Mesothelial cell of epicardium (in vitro differentiated cells): ENCODE measurements at regions not wholly inside any gene's neighbourhood (a gene's known extent, or its start where the extent isn't known, plus 50 kb on each side); places are given as distances from the start of the nearest gene placed in this dataset.

Experiments used
- DNase-seq, 2 experiments: peaks; one replicate each; pipeline ENCODE4 v3.0.0; 2021; ENCODE audit warnings: low spot score in 2 of 2; ENCODE audit not compliant: unreplicated experiment in 2 of 2
- H3K27ac Mint-ChIP-seq: 2 replicates; pipeline ENCODE4 v1.8.0; 2021; ENCODE audit warnings: mixed read lengths
- H3K27me3 Mint-ChIP-seq: 2 replicates; pipeline ENCODE4 v1.8.0; 2021; ENCODE audit warnings: low read depth, mixed read lengths
- H3K36me3 Mint-ChIP-seq: 2 replicates; pipeline ENCODE4 v1.8.0; 2021; ENCODE audit warnings: mixed read lengths
- H3K4me1 Mint-ChIP-seq: 2 replicates; pipeline ENCODE4 v1.8.0; 2021; ENCODE audit warnings: mixed read lengths
- H3K4me3 Mint-ChIP-seq: 2 replicates; pipeline ENCODE4 v1.8.0; 2021; ENCODE audit warnings: mild to moderate bottlenecking, moderate library complexity, mixed read lengths
- H3K9me3 Mint-ChIP-seq: 2 replicates; pipeline ENCODE4 v1.8.0; 2021; ENCODE audit warnings: mixed read lengths
- TF ChIP-seq, protein P1 (sequence below): fragments of 200-600 bp; sonication (generic); IDR thresholded peaks from one replicate; pipeline ENCODE4 v1.5.0; 2021; ENCODE audit warnings: antibody characterized with exemption; ENCODE audit not compliant: unreplicated experiment

DNA sequence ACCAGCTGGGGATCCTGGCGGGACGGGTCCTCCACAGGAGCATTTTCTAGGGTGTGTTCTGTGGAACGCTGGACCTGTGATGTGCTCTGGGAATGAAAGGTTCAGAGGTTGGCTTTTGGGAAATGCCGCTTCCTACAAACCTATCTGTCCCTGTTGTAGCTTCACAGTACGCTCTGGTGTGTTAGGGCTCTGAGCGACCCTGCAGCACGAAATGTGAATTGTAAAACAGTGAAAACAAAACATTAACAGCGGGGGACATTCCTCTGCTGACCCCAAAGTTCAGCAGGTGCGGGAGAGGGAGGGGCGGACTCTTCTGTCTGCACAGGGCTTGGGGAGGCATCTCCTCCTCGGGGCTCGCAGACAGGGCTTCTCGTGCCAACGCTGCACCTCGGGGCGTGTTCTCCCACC lies 155.9 kb downstream of the NRN1 start:
- no peak for DNase-seq
- H3K27ac Mint-ChIP-seq = no peak overlapping the region
- peaks cover 94% of the 10 kb centered on the region for H3K27me3 Mint-ChIP-seq
- peaks cover 6% of the 10 kb centered on the region for H3K4me1 Mint-ChIP-seq
- TF ChIP-seq, protein P1, sequence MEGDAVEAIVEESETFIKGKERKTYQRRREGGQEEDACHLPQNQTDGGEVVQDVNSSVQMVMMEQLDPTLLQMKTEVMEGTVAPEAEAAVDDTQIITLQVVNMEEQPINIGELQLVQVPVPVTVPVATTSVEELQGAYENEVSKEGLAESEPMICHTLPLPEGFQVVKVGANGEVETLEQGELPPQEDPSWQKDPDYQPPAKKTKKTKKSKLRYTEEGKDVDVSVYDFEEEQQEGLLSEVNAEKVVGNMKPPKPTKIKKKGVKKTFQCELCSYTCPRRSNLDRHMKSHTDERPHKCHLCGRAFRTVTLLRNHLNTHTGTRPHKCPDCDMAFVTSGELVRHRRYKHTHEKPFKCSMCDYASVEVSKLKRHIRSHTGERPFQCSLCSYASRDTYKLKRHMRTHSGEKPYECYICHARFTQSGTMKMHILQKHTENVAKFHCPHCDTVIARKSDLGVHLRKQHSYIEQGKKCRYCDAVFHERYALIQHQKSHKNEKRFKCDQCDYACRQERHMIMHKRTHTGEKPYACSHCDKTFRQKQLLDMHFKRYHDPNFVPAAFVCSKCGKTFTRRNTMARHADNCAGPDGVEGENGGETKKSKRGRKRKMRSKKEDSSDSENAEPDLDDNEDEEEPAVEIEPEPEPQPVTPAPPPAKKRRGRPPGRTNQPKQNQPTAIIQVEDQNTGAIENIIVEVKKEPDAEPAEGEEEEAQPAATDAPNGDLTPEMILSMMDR = no peak
- H3K36me3 Mint-ChIP-seq = no peaks in the 10 kb centered on the region
- peaks cover 4% of the 10 kb centered on the region for H3K9me3 Mint-ChIP-seq
- H3K4me3 Mint-ChIP-seq = peak overlapping the region; percentile 58

DNA sequence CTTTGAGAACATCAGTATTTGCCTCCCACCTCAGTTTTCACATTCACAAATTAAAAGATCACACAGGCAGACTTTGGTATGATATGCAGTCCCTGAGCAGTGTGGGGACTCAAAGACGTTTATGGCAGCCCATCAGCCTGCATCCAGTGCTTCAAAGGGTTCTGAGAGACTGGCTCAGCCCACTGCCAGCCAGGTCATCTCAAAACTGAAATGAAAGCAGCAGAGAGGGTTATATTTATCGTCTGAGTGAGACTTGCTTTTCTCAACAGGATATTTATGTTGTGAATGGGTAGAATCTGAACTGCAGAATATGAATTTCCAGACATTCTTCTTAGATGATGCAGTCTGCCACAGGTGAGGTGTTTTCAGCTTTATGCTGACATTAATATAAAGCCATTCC lies 159.8 kb downstream of the NRN1 start:
- H3K4me3 Mint-ChIP-seq = no peak overlapping the region
- no peak overlapping the region for H3K27ac Mint-ChIP-seq
- TF ChIP-seq, protein P1 = no peak
- peaks cover 95% of the 10 kb centered on the region for H3K27me3 Mint-ChIP-seq
- H3K36me3 Mint-ChIP-seq = no peaks in the 10 kb centered on the region
- H3K4me1 Mint-ChIP-seq = peaks cover 6% of the 10 kb centered on the region
- H3K9me3 Mint-ChIP-seq = peaks cover 9% of the 10 kb centered on the region
- DNase-seq = no peak

DNA sequence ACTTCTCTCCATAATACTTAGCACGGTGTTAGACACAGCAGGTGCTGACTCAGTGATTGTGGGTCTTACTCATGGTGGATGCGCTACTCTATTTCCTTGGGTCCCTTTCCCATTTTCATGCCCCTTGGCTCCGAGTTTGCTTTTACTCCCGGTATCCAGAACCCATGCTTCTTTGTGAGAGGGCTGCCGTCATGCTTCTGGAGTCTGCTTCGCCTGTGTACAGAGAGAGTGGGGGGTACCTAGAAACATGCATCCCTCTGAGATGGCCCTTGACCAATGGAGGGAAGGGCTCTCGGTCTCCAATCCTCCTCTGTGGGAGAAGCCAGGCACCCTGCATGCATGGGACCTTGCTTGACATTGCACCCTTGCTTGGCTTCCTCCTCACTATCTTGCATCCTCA lies 160.4 kb downstream of the NRN1 start:
- TF ChIP-seq, protein P1 = no peak
- H3K27ac Mint-ChIP-seq = no peak overlapping the region
- no peak overlapping the region for H3K4me3 Mint-ChIP-seq
- no peak for DNase-seq
- H3K27me3 Mint-ChIP-seq = peaks cover 95% of the 10 kb centered on the region
- no peaks in the 10 kb centered on the region for H3K36me3 Mint-ChIP-seq
- peaks cover 9% of the 10 kb centered on the region for H3K9me3 Mint-ChIP-seq
- peaks cover 3% of the 10 kb centered on the region for H3K4me1 Mint-ChIP-seq

DNA sequence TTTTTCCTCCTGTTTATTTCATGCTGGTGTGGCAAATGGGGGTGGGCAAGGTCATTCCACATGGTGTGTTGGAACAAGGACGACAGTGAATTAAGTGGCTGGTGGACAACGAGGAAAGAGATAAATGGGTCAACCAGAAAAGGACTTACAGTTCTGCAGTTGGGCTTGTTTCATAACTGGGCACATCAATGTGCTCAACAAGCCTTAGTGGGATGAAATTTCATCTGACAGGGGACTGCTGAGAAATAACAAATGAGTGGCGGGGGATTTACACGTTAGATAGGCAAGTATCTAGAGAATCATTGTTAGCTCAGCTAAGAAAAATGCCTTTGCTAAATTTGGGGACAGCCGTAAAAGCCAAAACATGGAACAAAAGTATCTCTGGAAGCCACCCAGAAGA lies 163.6 kb downstream of the NRN1 start:
- TF ChIP-seq, protein P1 = no peak
- no peak overlapping the region for H3K4me3 Mint-ChIP-seq
- no peak overlapping the region for H3K27ac Mint-ChIP-seq

DNA sequence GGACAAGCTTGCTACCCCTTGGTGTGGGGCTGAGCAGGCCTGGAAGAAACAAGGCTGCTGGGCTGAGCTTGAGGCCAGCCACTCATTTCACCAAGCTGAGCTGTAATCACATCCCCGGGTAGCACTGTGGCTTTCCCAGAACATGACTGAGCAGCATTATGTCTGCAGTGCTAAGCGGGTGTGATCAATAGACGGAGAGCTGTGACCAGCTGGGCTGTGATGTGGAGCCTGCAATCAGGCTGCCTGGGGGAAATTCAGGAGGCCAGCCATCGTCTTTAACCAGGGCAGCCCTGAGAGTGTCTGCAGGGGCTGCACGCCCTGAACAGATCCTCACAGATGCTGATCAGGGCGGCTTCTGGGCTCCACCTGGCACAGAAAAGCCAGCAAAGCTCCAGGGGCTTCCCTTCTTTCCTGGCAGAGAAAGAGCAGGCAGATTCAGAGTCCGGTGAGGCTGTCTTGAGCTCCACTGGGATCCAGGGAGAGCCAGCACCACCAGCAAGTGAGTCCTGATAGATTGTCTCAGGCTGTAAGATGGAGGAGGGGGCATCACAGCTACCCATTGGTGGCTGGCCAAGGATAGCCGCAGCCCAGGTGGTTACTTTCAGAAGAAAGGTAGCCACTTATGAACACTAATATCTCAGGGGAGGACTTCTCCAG lies 165.9 kb downstream of the NRN1 start:
- DNase-seq = no peak
- no peaks in the 10 kb centered on the region for H3K36me3 Mint-ChIP-seq
- TF ChIP-seq, protein P1 = no peak
- peaks cover 5% of the 10 kb centered on the region for H3K9me3 Mint-ChIP-seq
- no peak overlapping the region for H3K4me3 Mint-ChIP-seq
- no peaks in the 10 kb centered on the region for H3K4me1 Mint-ChIP-seq
- H3K27ac Mint-ChIP-seq = no peak overlapping the region
- peaks cover 74% of the 10 kb centered on the region for H3K27me3 Mint-ChIP-seq

More for the DNA sequence above, 163.6 kb downstream of the NRN1 start:
- peaks cover 92% of the 10 kb centered on the region for H3K27me3 Mint-ChIP-seq
- H3K9me3 Mint-ChIP-seq = peaks cover 6% of the 10 kb centered on the region
- H3K36me3 Mint-ChIP-seq = no peaks in the 10 kb centered on the region
- DNase-seq = no peak
- no peaks in the 10 kb centered on the region for H3K4me1 Mint-ChIP-seq
